Neural progenitor cell (in vitro differentiated cells): ENCODE measurements at regions not wholly inside any gene's neighbourhood (a gene's known extent, or its start where the extent isn't known, plus 50 kb on each side); places are given as distances from the start of the nearest gene placed in this dataset.

Experiments used
- CTCF ChIP-seq: fragments of 200-600 bp; sonication (generic); IDR thresholded peaks from 2 replicates; pipeline ENCODE4 v1.5.1; 2017; ENCODE audit warnings: antibody characterized with exemption, mild to moderate bottlenecking
- EZH2 ChIP-seq: fragments of 200-600 bp; sonication (generic); IDR thresholded peaks from 2 replicates; pipeline ENCODE4 v1.6.1; 2017; ENCODE audit warnings: antibody characterized with exemption, mild to moderate bottlenecking, moderate library complexity
- EZH2phosphoT487 ChIP-seq: fragments of 200-600 bp; sonication (generic); IDR thresholded peaks from 2 replicates; pipeline ENCODE4 v1.6.1; 2017; ENCODE audit warnings: antibody characterized with exemption

GRCh38 chr11:50188040-50188439, 155.4 kb downstream of the OR4C45 start:
- no peak for TF ChIP-seq CTCF
- no peak for TF ChIP-seq EZH2
- no peak for TF ChIP-seq EZH2phosphoT487
